Suprapubic skin (tissue), 4 donors: ENCODE measurements at regions not wholly inside any gene's neighbourhood (a gene's known extent, or its start where the extent isn't known, plus 50 kb on each side); places are given as distances from the start of the nearest gene placed in this dataset.

Source experiments
- DNase-seq, 2 donors: peaks; one replicate each; pipeline ENCODE4 v3.0.0-alpha.2; 2019; ENCODE audit warnings: low spot score in 2 of 2
- H3K27ac ChIP-seq: fragments of 200-600 bp; sonication (generic); one replicate; pipeline ENCODE4 v1.5.1; 2019
- H3K27me3 ChIP-seq: fragments of 200-600 bp; sonication (generic); one replicate; pipeline ENCODE4 v1.5.1; 2019
- H3K36me3 ChIP-seq: fragments of 200-600 bp; sonication (generic); one replicate; pipeline ENCODE4 v1.5.1; 2019
- H3K4me1 ChIP-seq: fragments of 200-600 bp; sonication (generic); one replicate; pipeline ENCODE4 v1.5.1; 2019
- H3K4me3 ChIP-seq: fragments of 200-600 bp; sonication (generic); one replicate; pipeline ENCODE4 v1.5.1; 2019; ENCODE audit warnings: mild to moderate bottlenecking
- H3K9me3 ChIP-seq: fragments of 200-600 bp; sonication (generic); one replicate; pipeline ENCODE4 v1.5.1; 2019
- CTCF ChIP-seq, 2 donors: fragments of 200-600 bp in 1 of 2; fragments of 450-650 bp in 1 of 2; sonication (generic) in 1 of 2; IDR thresholded peaks; one replicate each; pipeline ENCODE4 v1.5.1; 2016 to 2019; ENCODE audit warnings: antibody characterized with exemption in 2 of 2, mild to moderate bottlenecking in 1 of 2, moderate library complexity in 1 of 2
- EP300 ChIP-seq: sonication (generic); formaldehyde crosslinking; IDR thresholded peaks from one replicate; pipeline ENCODE4 v1.6.1; 2017; ENCODE audit warnings: antibody characterized with exemption
- POLR2A ChIP-seq, 2 donors: fragments of 450-650 bp; IDR thresholded peaks; one replicate each; pipeline ENCODE4 v1.6.1; 2017; ENCODE audit warnings: antibody characterized with exemption in 2 of 2, mild to moderate bottlenecking in 2 of 2, moderate library complexity in 2 of 2
- POLR2AphosphoS5 ChIP-seq, 3 donors: sonication (generic); formaldehyde crosslinking; IDR thresholded peaks; one replicate each; pipeline ENCODE4 v1.6.1; 2017; ENCODE audit warnings: antibody characterized with exemption in 3 of 3
- WGBS: methylation state at CpG from one replicate; pipeline ENCODE4 v1.1.5; 2018; 5-methylcytosine and 5-hydroxymethylcytosine counted together

- H3K9me3 ChIP-seq: no peaks in the 10 kb centered on the region
- H3K4me1 ChIP-seq: no peaks in the 10 kb centered on the region
- no peak overlapping the region for H3K4me3 ChIP-seq
- H3K36me3 ChIP-seq: no peaks in the 10 kb centered on the region
- TF ChIP-seq EP300: no peak
- TF ChIP-seq POLR2AphosphoS5 (IDR thresholded peaks at IDR 0.05): no peak
- TF ChIP-seq POLR2A (IDR thresholded peaks at IDR 0.05): no peak
- TF ChIP-seq CTCF (IDR thresholded peaks at IDR 0.05): no peak
- no peak overlapping the region for H3K27ac ChIP-seq
- no peaks in the 10 kb centered on the region for H3K27me3 ChIP-seq
- no peak for DNase-seq
- 48% methylated on average over 1 of the region's 1 CpG for WGBS
Observed at GRCh38 chr4:19961091-19961490, 290.6 kb upstream of the SLIT2 start.

- TF ChIP-seq CTCF (IDR thresholded peaks at IDR 0.05): no peak
- no peak for TF ChIP-seq POLR2A (IDR thresholded peaks at IDR 0.05)
- no peak for TF ChIP-seq POLR2AphosphoS5 (IDR thresholded peaks at IDR 0.05)
- TF ChIP-seq EP300: no peak
- no peaks in the 10 kb centered on the region for H3K36me3 ChIP-seq
- no peaks in the 10 kb centered on the region for H3K9me3 ChIP-seq
- 82% methylated on average over 2 of the region's 2 CpGs for WGBS
- no peaks in the 10 kb centered on the region for H3K4me1 ChIP-seq
- no peak for DNase-seq
- no peaks in the 10 kb centered on the region for H3K27me3 ChIP-seq
- no peak overlapping the region for H3K27ac ChIP-seq
- no peak overlapping the region for H3K4me3 ChIP-seq
Observed at GRCh38 chr4:19958848-19959247, 292.9 kb upstream of the SLIT2 start.

GRCh38 chr4:19947349-19947748 lies 304.4 kb upstream of the SLIT2 start:
- Histone ChIP-seq H3K4me1 (peaks cover 7% of the 10 kb centered on the region), H3K4me3 (no peak overlapping the region), H3K27ac (no peak overlapping the region), H3K36me3 (no peaks in the 10 kb centered on the region), H3K9me3 (no peaks in the 10 kb centered on the region), H3K27me3 (no peaks in the 10 kb centered on the region)
- TF ChIP-seq POLR2AphosphoS5 (IDR thresholded peaks at IDR 0.05) (no peak), CTCF (IDR thresholded peaks at IDR 0.05) (no peak), POLR2A (IDR thresholded peaks at IDR 0.05) (no peak), EP300 (no peak)
- 43% methylated on average over 1 of the region's 1 CpG for WGBS
- DNase-seq: no peak

- TF ChIP-seq POLR2A (IDR thresholded peaks at IDR 0.05) (no peak), POLR2AphosphoS5 (IDR thresholded peaks at IDR 0.05) (no peak), EP300 (no peak), CTCF (IDR thresholded peaks at IDR 0.05) (no peak)
- no peaks in the 10 kb centered on the region for H3K36me3 ChIP-seq
- peaks cover 7% of the 10 kb centered on the region for H3K4me1 ChIP-seq
- no peaks in the 10 kb centered on the region for H3K9me3 ChIP-seq
- H3K4me3 ChIP-seq: no peak overlapping the region
- 53% methylated on average over 3 of the region's 3 CpGs for WGBS
- DNase-seq: no peak
- no peaks in the 10 kb centered on the region for H3K27me3 ChIP-seq
- H3K27ac ChIP-seq: no peak overlapping the region
Observed at GRCh38 chr4:19945979-19946380, 305.7 kb upstream of the SLIT2 start.

- H3K27me3 ChIP-seq: no peaks in the 10 kb centered on the region
- no peak overlapping the region for H3K27ac ChIP-seq
- no peaks in the 10 kb centered on the region for H3K36me3 ChIP-seq
- peaks cover 7% of the 10 kb centered on the region for H3K4me1 ChIP-seq
- no peak overlapping the region for H3K4me3 ChIP-seq
- H3K9me3 ChIP-seq: no peaks in the 10 kb centered on the region
- 67% methylated on average over 2 of the region's 2 CpGs for WGBS
- TF ChIP-seq CTCF (IDR thresholded peaks at IDR 0.05): no peak
- no peak for TF ChIP-seq POLR2A (IDR thresholded peaks at IDR 0.05)
- no peak for TF ChIP-seq EP300
- TF ChIP-seq POLR2AphosphoS5 (IDR thresholded peaks at IDR 0.05): no peak
- no peak for DNase-seq
Observed at GRCh38 chr4:19945501-19945900, 306.2 kb upstream of the SLIT2 start.
